Sigmoid colon (tissue), 4 donors: ENCODE measurements at regions not wholly inside any gene's neighbourhood (a gene's known extent, or its start where the extent isn't known, plus 50 kb on each side); places are given as distances from the start of the nearest gene placed in this dataset.
"Not testable (repeated sequence)": the region's sequence is repeated elsewhere in the genome, so short reads cannot be mapped to it uniquely, and the experiment has no call there.

ENCODE experiments used
- POLR2A ChIP-seq, 2 donors: fragments of 450-650 bp; IDR thresholded peaks; one replicate each; pipeline ENCODE4 v1.6.1; 2016; ENCODE audit warnings: antibody characterized with exemption in 2 of 2, mild to moderate bottlenecking in 2 of 2, moderate library complexity in 2 of 2
- POLR2AphosphoS5 ChIP-seq, 4 donors: sonication (generic); formaldehyde crosslinking; IDR thresholded peaks; one replicate each; pipeline ENCODE4 v1.6.1; 2017; ENCODE audit warnings: antibody characterized with exemption in 4 of 4
- TF ChIP-seq, protein P1 (sequence below), 4 experiments: fragments of 450-650 bp in 3 of 4; fragments of 200-600 bp in 1 of 4; IDR thresholded peaks; one replicate each; pipeline ENCODE4 v1.5.1; 2016 to 2019; ENCODE audit warnings: antibody characterized with exemption in 4 of 4, mild to moderate bottlenecking in 3 of 4, moderate library complexity in 2 of 4

DNA sequence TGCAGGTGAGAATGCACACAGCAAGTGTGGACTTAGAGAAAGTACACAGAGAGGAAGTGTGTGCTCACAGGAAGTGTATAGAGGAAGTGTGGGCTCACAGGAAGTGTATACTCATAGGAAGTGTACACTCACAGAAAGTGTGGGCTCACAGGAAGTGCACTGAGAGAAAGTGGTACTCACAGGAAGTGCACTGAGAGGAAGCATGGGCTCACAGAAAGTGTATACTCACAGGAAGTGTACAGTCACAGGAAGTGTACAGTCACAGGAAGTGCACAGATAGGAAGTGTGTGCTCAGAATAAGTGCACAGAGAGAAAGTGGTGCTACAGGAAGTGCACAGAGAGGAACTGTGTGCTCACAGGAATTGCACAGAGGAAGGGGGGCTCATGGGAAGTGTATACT, 87.1 kb downstream of the ATP6V0E2 start:
- TF ChIP-seq, protein P1, sequence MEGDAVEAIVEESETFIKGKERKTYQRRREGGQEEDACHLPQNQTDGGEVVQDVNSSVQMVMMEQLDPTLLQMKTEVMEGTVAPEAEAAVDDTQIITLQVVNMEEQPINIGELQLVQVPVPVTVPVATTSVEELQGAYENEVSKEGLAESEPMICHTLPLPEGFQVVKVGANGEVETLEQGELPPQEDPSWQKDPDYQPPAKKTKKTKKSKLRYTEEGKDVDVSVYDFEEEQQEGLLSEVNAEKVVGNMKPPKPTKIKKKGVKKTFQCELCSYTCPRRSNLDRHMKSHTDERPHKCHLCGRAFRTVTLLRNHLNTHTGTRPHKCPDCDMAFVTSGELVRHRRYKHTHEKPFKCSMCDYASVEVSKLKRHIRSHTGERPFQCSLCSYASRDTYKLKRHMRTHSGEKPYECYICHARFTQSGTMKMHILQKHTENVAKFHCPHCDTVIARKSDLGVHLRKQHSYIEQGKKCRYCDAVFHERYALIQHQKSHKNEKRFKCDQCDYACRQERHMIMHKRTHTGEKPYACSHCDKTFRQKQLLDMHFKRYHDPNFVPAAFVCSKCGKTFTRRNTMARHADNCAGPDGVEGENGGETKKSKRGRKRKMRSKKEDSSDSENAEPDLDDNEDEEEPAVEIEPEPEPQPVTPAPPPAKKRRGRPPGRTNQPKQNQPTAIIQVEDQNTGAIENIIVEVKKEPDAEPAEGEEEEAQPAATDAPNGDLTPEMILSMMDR (IDR thresholded peaks at IDR 0.05) = not testable (repeated sequence)
- TF ChIP-seq POLR2AphosphoS5, POLR2A (IDR thresholded peaks at IDR 0.05): not testable (repeated sequence)
